ENCODE measurements at regions not wholly inside any gene's neighbourhood (a gene's known extent, or its start where the extent isn't known, plus 50 kb on each side); places are given as distances from the start of the nearest gene placed in this dataset.
"Not testable (repeated sequence)": the region's sequence is repeated elsewhere in the genome, so short reads cannot be mapped to it uniquely, and the experiment has no call there.

DNA sequence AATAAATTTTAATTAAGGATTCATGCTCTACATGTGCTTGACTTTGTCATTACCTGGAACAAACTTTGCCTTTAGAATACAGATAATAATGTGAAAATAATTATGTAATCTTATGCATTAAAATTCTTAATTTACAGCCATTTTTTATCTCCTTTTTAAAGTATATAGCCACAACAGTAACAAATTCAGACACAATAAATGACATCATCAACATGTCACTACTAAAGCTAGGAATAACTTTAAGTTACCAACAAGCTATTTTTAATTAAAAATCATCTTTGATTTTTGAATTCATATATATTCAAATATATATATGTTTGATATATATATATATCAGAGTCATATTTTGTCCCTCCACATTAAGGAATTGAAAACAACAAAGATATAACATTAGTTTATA is 107.7 kb downstream of the MAD2L1 start:
- DNase-seq (ENCODE audit: low read depth), result no peak
- TF ChIP-seq, protein P1, sequence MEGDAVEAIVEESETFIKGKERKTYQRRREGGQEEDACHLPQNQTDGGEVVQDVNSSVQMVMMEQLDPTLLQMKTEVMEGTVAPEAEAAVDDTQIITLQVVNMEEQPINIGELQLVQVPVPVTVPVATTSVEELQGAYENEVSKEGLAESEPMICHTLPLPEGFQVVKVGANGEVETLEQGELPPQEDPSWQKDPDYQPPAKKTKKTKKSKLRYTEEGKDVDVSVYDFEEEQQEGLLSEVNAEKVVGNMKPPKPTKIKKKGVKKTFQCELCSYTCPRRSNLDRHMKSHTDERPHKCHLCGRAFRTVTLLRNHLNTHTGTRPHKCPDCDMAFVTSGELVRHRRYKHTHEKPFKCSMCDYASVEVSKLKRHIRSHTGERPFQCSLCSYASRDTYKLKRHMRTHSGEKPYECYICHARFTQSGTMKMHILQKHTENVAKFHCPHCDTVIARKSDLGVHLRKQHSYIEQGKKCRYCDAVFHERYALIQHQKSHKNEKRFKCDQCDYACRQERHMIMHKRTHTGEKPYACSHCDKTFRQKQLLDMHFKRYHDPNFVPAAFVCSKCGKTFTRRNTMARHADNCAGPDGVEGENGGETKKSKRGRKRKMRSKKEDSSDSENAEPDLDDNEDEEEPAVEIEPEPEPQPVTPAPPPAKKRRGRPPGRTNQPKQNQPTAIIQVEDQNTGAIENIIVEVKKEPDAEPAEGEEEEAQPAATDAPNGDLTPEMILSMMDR (IDR thresholded peaks at IDR 0.05; ENCODE audit: control insufficient read depth, insufficient read depth, low read depth, low read length, missing control alignments), result no peak

DNA sequence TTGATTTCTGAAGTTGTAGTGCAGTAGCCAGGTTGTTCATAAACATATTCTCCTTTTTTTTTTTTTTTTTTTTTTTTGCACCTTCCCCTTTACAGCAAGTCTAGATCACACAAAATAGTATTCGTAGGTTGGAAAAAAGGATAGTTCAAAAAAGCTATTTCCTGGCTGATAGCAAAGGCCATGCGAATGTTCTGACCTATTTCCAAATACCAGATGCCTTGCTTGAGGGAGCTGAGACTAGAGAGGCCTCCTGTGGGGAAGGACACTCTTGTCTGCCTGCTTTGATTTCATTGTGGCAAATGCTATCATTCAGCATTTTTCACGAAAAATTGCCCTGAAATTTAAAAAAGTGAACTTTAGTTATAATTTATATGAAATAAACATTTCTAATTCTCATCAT is 111.4 kb downstream of the MAD2L1 start:
- H3K4me3 ChIP-seq (ENCODE audit: control insufficient read depth, low read depth, low read length), result no peak overlapping the region
- no peak for DNase-seq (ENCODE audit: low read depth)
- TF ChIP-seq, protein P1 (IDR thresholded peaks at IDR 0.05; ENCODE audit: control insufficient read depth, insufficient read depth, low read depth, low read length, missing control alignments), result no peak

More for the DNA sequence above, 107.7 kb downstream of the MAD2L1 start:
- H3K4me3 ChIP-seq (ENCODE audit: control insufficient read depth, low read depth, low read length), result no peak overlapping the region

GRCh38 chr4:119954487-119954886 is 112.2 kb downstream of the MAD2L1 start:
- not testable (repeated sequence) for H3K4me3 ChIP-seq (ENCODE audit: control insufficient read depth, low read depth, low read length); DNase-seq (ENCODE audit: low read depth)

DNA sequence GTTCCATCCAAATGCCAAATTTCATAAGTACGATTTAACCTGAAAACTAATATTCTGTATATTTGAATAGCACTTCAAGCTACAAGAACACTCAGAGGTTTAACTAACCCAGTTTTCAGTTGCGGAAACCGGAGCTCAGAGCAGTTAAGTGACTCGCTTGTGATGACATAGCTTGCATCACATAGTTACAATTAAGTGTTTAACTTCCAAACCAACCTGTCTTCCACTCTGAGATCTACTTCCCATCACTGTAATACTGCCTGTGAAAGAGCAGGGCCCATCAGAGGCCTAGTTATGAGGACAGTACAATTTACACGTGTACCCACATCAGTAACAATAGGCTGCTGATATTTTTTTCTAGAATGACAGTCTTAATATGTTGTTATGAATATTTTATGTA is 120.3 kb downstream of the MAD2L1 start:
- no peak overlapping the region for H3K4me3 ChIP-seq (ENCODE audit: control insufficient read depth, low read depth, low read length)
- no peak for DNase-seq (ENCODE audit: low read depth)
- TF ChIP-seq, protein P1 (IDR thresholded peaks at IDR 0.05; ENCODE audit: control insufficient read depth, insufficient read depth, low read depth, low read length, missing control alignments), result no peak

DNA sequence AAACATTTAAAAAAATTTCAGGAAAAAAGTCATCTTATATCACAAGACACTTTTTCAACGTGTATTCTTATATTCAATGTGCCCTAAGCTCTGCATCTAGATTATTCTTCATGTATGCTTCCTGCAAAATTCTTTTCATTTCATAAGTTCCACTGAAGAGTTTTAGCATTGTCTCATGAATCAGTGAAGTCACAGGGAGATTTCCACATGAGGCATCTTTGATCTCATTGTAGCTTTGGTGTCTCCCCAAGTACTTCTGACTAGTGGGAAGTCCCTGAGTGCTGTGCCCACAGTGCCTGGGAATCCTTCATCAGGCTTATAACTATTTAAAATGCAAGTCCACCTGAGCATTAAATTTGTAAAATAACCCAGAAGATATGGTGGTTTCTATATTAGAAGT is 123.8 kb downstream of the MAD2L1 start:
- no peak overlapping the region for H3K4me3 ChIP-seq (ENCODE audit: control insufficient read depth, low read depth, low read length)
- no peak for DNase-seq (ENCODE audit: low read depth)
- TF ChIP-seq, protein P1 (IDR thresholded peaks at IDR 0.05; ENCODE audit: control insufficient read depth, insufficient read depth, low read depth, low read length, missing control alignments), result no peak

GRCh38 chr4:119940557-119940956 is 126.1 kb downstream of the MAD2L1 start:
- H3K4me3 ChIP-seq (ENCODE audit: control insufficient read depth, low read depth, low read length), result no peak overlapping the region
- TF ChIP-seq, protein P1 (IDR thresholded peaks at IDR 0.05; ENCODE audit: control insufficient read depth, insufficient read depth, low read depth, low read length, missing control alignments), result no peak
- DNase-seq (ENCODE audit: low read depth), result no peak

DNA sequence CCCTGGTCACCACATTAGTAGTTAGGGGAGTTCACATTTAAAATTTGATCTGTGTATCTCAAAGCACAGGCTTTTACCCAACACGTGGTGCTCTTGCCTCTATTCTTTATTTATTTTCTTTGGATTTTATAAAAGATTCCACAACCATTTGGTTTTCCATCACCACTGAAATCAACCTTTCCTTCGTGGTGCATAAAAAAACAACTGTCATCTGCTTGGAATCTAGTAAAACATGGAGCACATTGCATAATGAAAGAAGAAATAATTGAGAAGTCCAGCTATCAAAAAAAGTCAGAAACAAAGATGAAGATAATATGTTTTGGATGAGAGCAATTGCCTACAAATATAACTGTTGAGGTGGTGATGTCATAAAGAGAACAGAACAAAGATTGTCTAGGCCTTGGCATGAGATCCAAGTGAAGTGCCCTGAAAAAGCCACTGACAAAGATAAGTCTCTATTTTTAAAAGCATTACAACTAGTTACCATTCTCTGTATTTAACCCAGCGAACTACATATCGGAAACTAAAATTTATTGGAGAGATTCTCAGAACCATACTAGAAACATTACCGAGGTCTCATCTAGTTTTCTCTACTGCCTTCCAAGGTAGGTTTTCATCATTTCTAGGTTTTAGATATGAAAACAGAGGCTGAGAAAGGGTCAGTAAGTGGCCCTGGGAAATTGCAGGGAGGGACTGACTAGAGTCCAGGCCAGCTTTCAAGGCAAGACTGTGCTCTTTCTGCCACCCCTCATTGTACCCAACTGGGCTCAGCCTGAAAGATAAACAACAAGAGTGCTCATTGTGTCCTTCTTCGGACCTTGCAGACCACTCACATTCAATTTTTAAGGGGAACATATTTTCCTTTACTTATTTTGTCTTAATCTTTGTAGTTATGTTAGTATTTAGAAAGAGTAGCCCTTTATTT is 127.3 kb downstream of the MAD2L1 start:
- TF ChIP-seq, protein P1 (IDR thresholded peaks at IDR 0.05; ENCODE audit: control insufficient read depth, insufficient read depth, low read depth, low read length, missing control alignments), result no peak
- DNase-seq (ENCODE audit: low read depth), result no peak

More for the DNA sequence above, 127.3 kb downstream of the MAD2L1 start:
- H3K4me3 ChIP-seq (ENCODE audit: control insufficient read depth, low read depth, low read length), result no peak overlapping the region
